Middle frontal gyrus (tissue), 1 donor: ENCODE measurements at regions not wholly inside any gene's neighbourhood (a gene's known extent, or its start where the extent isn't known, plus 50 kb on each side); places are given as distances from the start of the nearest gene placed in this dataset.
"Not testable (repeated sequence)": the region's sequence is repeated elsewhere in the genome, so short reads cannot be mapped to it uniquely, and the experiment has no call there.

ENCODE experiments used
- DNase-seq: peaks from one replicate; pipeline ENCODE4 v3.0.0-alpha.2; 2015; ENCODE audit warnings: low spot score; ENCODE audit errors: extremely low spot score

DNA sequence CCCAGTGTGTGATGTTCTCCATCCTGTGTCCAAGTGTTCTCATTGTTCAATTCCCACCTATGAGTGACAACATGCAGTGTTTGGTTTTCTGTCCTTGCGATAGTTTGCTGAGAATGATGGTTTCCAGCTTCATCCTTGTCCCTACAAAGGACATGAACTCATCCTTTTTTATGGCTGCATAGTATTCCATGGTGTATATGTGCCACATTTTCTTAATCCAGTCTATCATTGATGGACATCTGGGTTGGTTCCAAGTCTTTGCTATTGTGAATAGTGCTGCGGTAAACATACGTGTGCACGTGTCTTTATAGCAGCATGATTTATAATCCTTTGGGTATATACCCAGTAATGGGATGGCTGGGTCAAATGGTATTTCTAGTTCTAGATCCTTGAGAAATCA lies 134.3 kb downstream of the CCDC71L start:
- not testable (repeated sequence) for DNase-seq

DNA sequence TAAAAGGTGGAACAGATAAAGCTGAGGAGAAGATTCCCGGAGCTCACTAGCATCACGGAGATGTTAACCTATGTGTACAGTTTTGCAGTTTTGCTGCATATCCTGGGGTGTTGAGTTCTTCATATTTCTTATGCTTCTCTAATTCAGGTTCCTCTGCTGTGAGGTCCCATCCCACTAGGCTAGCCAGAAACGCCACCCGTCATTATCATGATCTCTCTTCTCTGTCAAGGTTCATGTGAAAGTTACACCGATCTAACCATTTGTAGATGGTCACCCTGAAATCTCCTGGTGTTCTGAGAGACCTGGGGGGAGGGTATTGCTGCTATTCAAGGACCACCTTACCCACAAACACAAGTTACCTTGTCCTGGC lies 136.3 kb downstream of the CCDC71L start:
- DNase-seq, result no peak

DNA sequence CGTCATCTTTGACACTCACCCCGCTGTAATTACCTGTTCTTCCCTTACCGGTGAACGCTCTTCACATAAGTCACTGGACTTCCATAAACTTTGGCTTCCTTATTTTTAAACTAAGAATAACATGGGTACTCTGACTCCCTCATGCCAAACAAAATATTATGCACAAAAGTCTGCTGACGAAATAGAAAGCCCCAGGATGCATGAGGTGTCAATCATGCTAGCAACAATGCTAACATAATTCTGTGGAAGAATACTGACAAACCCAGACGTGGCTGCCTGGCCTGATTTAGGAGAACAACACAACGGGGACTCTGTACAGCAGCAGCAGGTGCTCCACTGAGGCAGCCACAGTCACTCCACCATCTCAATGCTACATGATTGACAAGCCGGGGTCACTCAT lies 137.5 kb downstream of the CCDC71L start:
- DNase-seq, result no peak

DNA sequence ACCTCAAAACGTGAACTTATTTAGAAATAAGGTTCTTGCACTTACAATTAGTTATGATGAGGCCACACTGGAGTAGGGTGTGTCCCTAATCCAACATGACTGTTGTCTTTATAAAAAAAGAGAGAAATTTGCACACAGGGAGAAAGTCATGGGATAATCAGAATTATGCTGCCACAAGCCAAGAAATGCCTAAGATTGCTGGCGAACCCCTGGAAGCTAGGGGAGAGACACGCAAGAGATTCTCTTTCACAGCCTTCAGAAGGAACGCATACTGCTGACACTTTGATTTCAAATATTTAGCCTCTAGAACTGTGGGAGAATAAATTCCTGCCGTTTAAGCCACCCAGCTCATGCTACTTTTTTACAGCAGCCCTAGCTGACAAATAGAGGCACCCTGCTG lies 138.3 kb downstream of the CCDC71L start:
- no peak for DNase-seq

DNA sequence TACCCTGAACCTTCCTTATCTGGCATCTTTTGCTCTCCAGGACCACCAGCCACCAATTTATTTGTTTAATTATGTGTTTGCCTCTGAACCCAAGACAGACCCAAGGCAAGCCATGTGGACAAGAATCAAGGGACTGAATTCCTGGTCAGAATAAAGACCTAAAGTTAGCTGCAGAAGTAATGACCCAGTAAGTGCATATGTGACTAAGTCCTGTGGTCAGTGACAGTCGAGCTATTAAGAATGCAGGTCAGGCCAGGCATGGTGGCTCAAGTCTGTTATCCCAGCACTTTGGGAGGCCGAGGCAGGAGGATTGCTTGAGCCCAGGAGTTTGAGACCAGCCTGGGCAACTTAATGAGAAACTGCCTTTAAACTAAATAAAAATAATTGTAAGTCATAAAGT lies 139.4 kb downstream of the CCDC71L start:
- no peak for DNase-seq

DNA sequence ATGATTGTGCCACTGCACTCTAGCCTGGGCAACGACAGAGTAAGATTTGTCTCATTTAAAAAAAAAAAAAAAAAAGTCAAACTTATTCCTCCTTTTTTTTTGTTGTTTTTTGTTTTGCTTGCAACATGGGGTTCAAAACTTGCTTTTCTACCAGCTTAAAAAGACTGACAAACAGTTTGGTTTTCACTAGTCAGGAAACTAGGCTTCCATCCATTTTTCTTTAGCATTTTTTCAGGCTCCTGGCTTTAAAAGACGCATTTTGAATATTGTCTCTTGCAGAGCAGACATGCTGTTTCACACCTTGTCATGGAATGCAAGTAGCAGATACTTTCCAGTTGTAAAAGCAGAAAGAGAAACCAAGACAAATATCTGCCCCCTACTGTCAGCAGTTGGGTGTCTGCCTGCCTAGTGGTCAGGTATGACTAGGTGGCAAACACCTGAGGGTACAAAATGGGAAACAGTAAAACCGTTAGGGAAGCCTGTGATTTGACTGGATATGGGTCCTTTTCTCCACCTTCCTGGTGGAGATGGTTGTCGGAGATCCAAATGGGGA lies 139.9 kb downstream of the CCDC71L start:
- no peak for DNase-seq

DNA sequence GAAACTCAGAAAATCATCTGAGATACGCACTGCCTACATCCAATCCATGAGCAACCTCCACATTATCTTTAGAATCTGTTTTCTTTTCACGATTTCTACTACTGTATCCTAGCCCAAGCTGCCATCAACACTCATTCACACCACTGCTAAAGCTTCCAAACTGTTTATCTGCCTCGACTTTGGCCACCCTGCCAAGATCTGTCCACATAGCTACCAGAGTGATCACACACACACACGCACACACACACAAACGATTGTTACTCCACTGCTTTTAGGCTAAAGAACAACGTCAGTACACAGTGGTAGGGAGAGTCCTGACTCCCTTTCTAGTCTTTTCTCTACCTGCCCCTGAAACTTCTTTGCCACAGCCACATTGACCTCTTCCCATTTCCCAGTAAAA lies 142.0 kb downstream of the CCDC71L start:
- DNase-seq, result no peak

DNA sequence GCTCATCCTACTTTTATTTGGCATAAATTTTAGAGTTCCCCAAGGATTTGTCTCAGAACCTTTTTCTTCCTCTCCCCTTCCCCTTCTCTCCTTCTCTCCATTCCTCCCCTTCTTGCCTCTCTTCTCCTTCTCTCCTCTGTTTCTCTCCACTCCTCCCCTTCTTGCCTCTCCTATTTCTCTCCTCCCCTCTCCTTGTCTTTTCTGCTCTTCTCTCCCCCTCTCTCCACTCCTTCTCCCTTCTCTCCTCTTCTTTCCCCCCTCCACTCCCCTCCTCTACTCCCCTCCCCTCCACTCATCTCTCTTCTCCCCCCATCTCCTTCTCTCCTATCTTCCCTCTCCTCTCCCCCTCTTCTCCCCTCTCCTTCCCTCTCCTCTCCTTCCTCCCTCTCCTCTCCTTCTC lies 142.7 kb downstream of the CCDC71L start:
- no peak for DNase-seq

DNA sequence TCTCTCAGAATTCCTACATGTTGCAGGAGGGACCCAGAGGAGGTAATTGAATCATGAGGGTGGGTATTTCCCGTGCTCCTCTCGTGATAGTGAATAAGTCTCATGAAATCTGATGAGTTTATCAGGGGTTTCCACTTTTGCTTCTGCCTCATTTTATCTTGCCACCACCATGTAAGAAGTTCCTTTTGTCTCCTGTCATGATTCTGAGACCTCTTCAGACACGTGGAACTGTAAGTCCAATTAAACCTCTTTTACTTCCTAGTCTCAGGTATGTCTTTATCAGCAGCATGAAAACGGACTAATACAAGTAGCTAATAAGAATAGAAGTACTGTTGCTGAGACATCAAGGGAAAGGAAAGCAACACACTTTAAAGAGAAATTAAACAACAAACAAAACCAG lies 143.4 kb downstream of the CCDC71L start:
- DNase-seq, result no peak

DNA sequence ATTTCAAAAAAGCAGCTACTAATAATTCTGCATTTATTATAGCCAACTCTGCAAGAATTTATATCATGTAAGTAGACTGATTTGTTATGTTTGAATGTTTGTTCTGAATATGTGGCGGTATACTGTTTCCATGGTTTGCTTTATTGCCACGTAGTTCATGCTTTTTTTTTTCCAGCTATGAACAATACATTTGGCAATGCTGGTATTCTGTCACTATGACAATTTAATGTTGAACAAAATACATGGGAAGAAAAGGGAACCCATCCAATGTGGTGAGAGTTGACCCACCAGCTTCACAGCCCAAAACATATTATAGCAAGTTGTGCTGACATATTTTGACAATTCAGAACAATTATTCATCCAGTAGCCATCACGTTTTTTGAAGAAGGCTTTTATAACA lies 145.6 kb downstream of the CCDC71L start:
- no peak for DNase-seq

DNA sequence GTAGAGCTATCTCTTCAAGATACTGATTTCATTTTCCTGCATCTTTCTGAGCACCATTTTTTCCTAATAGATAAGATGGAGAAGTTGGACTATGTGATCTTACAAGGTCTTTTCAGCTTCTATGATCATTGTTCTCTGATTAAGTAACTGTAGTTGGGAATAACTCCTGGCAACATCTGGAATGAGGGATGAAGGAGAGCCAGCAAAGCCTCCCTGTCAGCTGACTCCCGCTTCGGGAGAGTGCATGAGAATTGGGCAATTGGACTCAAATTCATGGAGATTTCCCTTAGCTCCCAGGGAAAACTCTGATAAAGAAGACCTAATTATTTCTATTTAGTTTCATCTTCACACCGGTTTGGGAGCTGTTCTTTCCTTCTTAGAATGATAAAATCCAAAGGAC lies 146.1 kb downstream of the CCDC71L start:
- no peak for DNase-seq

DNA sequence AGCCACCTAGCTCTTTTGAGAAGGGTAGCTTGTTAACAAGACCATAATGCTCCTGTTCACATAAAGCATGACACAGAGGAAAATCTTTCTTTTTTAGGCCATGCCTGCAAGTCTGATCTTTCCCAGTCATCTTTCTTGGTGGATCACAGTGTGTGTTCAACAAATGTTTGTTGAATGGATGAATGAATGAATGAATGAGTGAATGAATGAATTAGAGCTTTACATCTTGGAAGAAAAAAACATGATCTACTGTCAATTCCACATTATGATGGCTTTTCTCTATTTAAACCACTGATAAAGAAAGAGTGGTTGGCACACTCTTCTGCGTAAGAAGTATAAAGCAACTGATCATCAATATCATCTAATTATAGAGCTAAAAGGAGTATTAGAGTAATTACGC lies 148.7 kb downstream of the CCDC71L start:
- DNase-seq, result no peak

DNA sequence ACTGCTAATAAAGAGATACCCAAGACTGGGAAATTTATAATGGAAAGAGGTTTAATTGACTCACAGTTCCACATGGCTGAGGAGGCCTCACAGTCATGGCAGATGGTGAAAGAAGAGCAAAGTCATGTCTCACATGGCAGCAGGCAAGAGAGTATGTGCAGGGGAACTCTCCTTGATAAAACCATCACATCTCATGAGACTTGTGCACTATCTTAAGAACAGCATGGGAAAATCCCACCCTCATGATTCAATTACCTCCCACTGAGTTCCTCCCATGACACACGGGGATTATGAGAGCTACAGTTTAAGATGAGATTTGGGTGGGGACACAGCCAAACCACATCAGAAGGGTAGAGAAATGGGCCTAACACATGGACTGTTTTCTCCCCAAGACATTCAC lies 156.3 kb downstream of the CCDC71L start:
- DNase-seq, result no peak

DNA sequence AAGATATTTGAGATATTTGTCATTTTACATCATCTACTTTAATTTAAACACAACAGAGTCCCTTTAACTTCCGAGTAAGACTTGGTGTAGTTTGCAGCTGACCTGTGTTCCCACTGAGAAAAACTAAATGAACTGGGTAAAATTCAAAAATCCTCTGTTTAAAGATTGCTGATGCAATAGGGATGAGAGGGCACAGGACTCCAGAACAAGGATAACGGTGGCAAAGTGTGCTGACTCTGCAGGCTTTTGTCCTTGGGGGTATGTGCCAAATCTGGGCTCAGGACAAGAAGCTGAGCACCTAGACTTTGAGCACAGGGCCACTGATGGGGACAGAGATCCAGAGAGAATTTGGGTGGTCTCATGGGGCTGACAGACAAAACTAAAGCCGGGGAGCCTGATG lies 156.8 kb downstream of the CCDC71L start:
- no peak for DNase-seq

DNA sequence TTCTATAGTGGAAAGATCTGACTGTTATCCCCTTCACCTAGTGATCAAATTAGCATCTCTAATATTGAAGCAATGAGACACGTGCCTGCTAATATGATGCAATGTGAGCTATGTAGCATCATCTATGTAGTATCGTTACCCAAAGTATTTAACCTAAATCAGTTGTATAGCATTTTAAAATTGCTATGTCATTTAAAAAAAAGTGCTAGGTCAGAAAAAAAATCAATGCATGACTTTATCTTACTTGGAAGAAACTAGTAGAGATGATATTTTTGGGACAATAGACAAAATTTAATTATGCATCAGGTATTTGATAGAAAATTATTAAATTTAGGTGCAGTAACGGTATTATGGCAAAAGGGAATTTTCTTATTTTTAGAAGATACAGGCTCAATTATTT lies 157.3 kb downstream of the CCDC71L start:
- no peak for DNase-seq

DNA sequence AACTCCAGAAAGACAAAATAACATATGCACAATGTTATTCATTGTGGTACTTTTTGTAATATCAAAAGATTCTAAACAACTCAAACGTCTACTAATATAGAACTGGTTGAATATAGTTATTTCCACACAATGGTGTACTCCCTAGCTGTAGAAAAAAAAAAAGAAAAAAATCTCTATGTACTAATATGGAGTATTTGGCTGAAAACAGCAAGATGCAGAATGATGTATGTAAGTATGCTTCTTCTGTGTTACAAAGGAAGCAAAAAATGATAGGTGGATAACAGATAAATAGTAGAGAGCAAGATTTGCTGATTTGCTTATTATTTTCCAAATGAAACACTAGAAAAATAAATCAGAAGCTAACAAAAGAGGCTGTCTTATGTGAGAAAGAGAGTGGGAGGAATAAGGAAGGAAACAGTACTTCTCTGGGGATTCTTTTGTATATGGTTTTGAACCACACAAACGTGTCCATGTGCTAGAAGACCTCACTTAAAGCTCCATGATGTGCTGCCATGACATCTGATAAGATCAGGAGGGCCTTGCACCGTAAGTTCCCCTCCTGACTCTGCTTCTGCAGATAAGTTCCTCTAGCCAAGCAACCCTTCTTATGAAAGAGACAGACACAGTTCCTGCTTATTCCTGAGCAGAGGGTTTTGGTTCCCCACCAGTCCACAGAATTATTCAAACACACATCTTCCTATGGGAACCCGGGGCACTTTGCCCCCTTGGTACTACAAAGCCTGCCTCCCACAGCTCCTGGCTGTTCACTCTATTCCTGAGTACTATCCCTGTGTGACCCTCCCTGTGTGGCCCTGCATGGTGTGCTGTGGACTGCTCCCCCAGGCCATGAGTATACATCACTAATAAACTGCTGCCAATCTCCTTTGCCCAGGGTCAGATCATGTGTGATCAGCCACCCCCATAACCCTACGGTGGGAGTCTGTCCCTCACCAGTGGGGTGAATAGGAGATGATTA lies 159.1 kb downstream of the CCDC71L start:
- no peak for DNase-seq

DNA sequence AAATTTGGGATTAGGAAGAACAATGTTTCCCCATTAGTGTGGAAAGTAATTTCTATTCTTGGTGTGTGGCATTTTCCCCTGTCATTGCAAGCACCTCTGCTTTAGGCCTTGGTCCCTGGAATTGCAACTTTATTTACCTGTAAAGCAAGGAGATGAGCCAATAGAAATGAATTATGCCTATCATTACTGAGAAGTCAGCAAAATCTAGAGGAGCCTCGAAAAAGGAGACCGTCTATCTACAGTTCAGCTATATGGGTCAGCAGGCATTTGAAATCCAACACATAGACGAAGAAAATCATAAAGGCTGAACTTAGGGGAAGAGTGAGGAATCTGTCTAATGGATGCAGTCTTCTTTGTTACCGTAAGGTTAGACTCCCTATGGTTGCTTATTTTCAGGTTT lies 161.1 kb downstream of the CCDC71L start:
- DNase-seq, result no peak

DNA sequence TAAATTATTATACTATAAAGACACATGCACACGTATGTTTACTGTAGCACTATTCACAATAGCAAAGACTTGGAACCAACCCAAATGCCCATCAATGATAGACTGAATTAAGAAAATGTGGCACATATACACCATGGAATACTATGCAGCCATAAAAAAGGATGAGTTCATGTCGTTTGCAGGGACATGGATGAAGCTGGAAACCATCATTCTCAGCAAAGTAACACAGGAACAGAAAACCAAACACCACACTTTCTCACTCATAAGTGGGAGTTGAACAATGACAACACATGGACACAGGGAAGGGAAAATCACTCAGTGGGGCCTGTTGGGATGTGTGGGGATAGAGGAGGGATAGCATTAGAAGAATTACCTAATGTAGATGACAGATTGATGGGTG lies 163.0 kb downstream of the CCDC71L start:
- not testable (repeated sequence) for DNase-seq

DNA sequence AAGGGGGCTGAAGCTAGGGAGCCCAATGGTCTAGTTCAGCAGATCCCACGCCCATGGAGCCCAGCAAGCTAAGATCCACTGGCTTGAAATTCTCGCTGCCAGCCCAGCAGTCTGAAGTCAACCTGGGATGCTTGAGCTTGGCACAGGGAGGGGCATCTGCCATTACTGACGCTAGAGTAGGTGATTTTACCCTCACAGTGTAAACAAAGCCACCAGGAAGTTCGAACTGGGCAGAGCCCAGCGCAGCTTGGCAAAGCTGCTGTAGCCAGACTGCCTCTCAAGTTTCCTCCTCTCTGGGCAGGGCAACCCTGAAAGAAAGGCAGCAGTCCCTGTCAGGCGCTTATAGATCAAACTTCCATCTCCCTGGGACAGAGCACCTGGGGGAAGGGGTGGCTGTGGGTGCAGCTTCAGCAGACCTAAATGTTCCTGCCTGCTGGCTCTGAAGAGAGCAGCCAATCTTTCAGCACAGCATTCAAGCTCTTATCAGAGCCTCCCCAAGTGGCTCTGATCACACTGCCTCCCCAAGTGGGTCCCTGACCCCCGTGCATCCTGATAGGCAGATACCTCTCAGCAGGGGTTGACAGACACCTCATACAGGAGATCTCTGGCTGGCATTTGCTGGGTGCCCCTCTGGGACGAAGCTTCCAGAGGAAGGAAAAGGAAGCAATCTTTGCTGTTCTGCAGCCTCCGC lies 167.8 kb downstream of the CCDC71L start:
- DNase-seq, result no peak

DNA sequence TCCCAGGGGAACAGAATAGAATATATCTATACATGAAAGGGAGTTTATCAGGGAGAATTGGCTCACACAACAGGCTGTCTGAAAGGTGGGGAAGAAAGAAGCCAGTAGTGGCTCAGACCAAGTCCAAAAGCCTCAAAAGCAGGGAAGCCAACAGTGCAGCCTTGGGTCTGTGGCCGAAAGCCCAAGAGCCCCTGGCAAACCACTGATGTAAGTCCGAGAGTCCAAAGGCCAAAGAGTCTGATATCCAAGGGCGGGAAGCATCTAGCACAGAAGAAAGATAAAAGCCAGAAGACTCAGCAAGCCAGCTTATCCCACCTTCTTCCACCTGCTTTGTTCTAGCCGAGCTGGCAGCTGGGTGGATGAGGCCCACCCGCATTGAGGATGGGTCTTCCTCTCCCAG lies 172.5 kb downstream of the CCDC71L start:
- no peak for DNase-seq

DNA sequence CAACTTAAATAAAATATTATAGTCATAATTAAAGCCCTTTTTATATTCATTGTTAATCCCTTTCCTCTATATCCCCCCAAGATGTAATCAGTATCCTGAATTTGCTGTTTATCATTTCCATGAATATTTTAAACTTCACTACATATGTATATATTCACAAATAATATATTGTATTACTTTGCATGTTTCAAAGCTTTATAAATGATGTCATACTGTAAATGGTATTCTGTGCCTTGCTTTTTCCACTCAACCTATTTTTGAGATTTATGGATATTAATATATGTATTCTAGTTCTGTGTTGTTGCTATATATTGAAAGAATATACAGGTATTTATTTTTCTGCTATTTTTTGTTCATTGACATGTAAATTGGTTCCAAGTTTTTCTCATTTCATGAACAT lies 173.1 kb downstream of the CCDC71L start:
- DNase-seq, result no peak

DNA sequence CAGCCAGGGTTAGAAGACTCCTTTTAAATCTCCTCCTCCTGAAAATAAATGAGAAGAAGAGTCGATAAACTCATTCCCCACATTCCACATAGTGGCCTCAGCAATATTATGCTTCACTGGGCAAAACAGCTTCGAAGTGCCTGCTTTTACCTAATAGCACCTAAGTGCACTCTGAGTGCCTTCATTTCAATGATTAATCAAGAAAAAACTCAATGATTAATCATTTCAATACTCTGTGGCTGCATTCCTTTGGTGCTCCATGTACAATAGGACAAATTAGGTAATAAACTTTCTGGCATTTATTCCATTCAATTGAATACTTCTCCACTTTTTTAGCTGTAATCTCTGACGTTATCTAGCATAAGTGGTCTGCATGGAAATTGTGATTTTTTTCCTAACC lies 174.6 kb downstream of the CCDC71L start:
- DNase-seq, result no peak

DNA sequence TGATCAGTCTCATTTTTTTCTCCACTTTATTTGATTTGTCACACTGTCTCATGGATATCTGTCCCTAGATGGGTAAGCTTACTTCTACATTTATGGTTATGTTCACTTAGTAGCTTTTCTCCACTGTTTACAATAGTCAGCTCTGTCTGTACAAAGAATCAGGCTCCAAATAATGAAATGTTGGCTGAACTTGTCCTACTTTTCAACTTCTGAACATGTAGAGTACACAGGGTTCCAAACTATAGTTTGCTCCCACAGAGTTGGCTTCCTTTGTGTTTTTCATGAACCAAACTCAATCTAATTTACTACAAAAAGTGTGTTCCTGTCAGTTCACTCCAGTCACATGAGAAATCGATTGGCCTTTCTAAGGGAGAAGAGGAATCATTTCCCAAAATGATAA lies 175.0 kb downstream of the CCDC71L start:
- no peak for DNase-seq
